Tibial nerve (tissue), 4 donors: ENCODE measurements at regions not wholly inside any gene's neighbourhood (a gene's known extent, or its start where the extent isn't known, plus 50 kb on each side); places are given as distances from the start of the nearest gene placed in this dataset.
A peak's percentile ranks its signal among the peaks of the same experiment; 100 is the strongest.

ENCODE experiments used
- DNase-seq, 2 donors: peaks; one replicate each; pipeline ENCODE4 v3.0.0-alpha.2; 2019; ENCODE audit warnings: low spot score in 2 of 2
- H3K27ac ChIP-seq, 4 donors: fragments of 200-600 bp; sonication (generic) in 3 of 4; one replicate each; pipeline ENCODE4 v1.5.1; 2017 to 2019; ENCODE audit warnings: mild to moderate bottlenecking in 1 of 4
- H3K27me3 ChIP-seq, 2 donors: fragments of 200-600 bp; sonication (generic) in 1 of 2; one replicate each; pipeline versions ENCODE4 v1.5.1 to v1.6.0; 2017 to 2019
- H3K36me3 ChIP-seq, 3 donors: fragments of 200-600 bp; sonication (generic); one replicate each; pipeline ENCODE4 v1.5.1; 2018 to 2019
- H3K4me1 ChIP-seq, 4 donors: fragments of 200-600 bp; sonication (generic) in 3 of 4; one replicate each; pipeline ENCODE4 v1.5.1; 2017 to 2019
- H3K4me3 ChIP-seq, 4 donors: fragments of 200-600 bp; sonication (generic) in 3 of 4; one replicate each; pipeline ENCODE4 v1.5.1; 2017 to 2019; ENCODE audit warnings: mild to moderate bottlenecking in 1 of 4, moderate library complexity in 1 of 4
- H3K9me3 ChIP-seq, 4 donors: fragments of 200-600 bp; sonication (generic) in 3 of 4; one replicate each; pipeline ENCODE4 v1.5.1; 2017 to 2019
- CTCF ChIP-seq, 5 experiments: fragments of 200-600 bp in 3 of 5; fragments of 450-650 bp in 2 of 5; sonication (generic) in 3 of 5; IDR thresholded peaks; one replicate each; pipeline ENCODE4 v1.5.1; 2016 to 2019; ENCODE audit warnings: antibody characterized with exemption in 5 of 5, mild to moderate bottlenecking in 3 of 5, moderate library complexity in 2 of 5
- EP300 ChIP-seq, 2 donors: sonication (generic); formaldehyde crosslinking; IDR thresholded peaks; one replicate each; pipeline ENCODE4 v1.6.1; 2017; ENCODE audit warnings: antibody characterized with exemption in 2 of 2, mild to moderate bottlenecking in 1 of 2
- POLR2A ChIP-seq, 2 donors: fragments of 450-650 bp; IDR thresholded peaks; one replicate each; pipeline ENCODE4 v1.6.1; 2017; ENCODE audit warnings: antibody characterized with exemption in 2 of 2, mild to moderate bottlenecking in 2 of 2, moderate library complexity in 2 of 2
- WGBS, 2 donors: methylation state at CpG; one replicate each; pipeline ENCODE4 v1.1.5; 2018; 5-methylcytosine and 5-hydroxymethylcytosine counted together

DNA sequence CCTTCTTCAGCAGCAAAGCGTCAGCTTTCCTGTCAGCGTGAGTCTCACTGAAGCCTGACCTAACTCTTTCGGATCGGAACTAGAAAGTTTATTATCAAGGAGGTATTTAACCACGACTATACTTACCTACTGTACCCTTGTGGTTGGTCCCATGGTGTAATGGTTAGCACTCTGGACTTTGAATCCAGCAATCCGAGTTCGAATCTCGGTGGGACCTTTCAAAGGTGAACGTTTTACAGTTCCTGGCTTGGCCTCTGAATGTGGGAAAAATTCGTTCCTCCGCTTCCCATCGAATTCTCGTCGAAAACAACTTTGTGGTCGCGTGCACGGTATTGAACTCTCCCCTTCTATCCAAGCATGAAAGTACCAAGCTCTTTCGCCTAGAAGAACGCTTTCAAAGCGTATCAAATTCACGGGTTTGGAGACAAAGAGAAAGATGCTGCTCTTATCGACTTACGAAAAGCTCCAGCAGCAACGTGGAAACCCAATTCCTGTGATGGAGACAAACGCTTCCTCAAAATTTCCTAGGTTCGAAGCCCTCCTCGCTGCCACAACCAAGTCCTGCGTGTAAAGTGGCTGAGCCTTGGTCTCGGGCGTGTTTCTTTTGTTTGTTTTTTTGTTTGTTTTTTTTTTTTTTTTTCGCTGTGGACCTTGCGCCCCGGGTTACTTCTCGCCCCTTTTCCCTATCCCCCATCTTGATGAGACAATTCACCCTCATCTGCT, 63.7 kb downstream of the GPX5 start:
- peaks cover 0 to 57% of the 10 kb centered on the region in 2 donors for H3K27me3 ChIP-seq

DNA sequence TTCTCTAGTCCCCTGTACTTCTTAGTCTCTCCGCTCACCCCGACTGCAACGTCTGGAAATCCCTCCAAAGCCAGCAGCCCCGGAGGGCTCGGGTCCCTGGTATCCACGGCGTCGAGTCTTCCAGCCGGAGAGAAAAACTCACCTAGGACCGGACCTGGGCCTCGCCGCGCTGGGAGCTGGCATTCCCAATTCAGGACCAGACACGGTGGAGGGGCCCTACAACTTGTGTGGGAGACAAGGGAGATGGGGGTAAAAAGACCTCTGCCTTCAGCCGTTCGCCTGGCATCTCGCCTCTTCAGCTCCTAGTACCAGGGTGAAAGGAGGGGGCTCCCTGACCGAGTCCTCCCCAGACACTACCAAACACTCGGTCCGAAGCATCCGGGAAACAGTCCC, 64.3 kb downstream of the GPX5 start:
- no peak for DNase-seq
- 13 to 14% methylated on average over 21 of the region's 21 CpGs for WGBS, 2 donors
- Histone ChIP-seq H3K4me3 (peak overlapping the region in 1 of 4 donors; percentile 35), H3K27me3 (peaks cover 0 to 60% of the 10 kb centered on the region in 2 donors), H3K4me1 (peaks cover 0 to 24% (median 0%) of the 10 kb centered on the region in 4 donors), H3K36me3 (no peaks in the 10 kb centered on the region), H3K9me3 (no peaks in the 10 kb centered on the region), H3K27ac (no peak overlapping the region)
- TF ChIP-seq POLR2A (IDR thresholded peaks at IDR 0.05) (no peak), EP300 (IDR thresholded peaks at IDR 0.05) (no peak), CTCF (IDR thresholded peaks at IDR 0.05) (no peak)

More for the DNA sequence above, 63.7 kb downstream of the GPX5 start:
- peak in 1 of 2 donors; percentile 32 for DNase-seq
- peaks cover 0 to 24% (median 0%) of the 10 kb centered on the region in 4 donors for H3K4me1 ChIP-seq
- H3K9me3 ChIP-seq, result no peaks in the 10 kb centered on the region
- TF ChIP-seq CTCF (IDR thresholded peaks at IDR 0.05), result no peak
- TF ChIP-seq POLR2A (IDR thresholded peaks at IDR 0.05), result no peak
- TF ChIP-seq EP300 (IDR thresholded peaks at IDR 0.05), result no peak
- 2% methylated on average over 34 of the region's 34 CpGs for WGBS, 2 donors
- peak overlapping the region in 1 of 4 donors; percentile 35 for H3K4me3 ChIP-seq
- no peak overlapping the region for H3K27ac ChIP-seq
- no peaks in the 10 kb centered on the region for H3K36me3 ChIP-seq

DNA sequence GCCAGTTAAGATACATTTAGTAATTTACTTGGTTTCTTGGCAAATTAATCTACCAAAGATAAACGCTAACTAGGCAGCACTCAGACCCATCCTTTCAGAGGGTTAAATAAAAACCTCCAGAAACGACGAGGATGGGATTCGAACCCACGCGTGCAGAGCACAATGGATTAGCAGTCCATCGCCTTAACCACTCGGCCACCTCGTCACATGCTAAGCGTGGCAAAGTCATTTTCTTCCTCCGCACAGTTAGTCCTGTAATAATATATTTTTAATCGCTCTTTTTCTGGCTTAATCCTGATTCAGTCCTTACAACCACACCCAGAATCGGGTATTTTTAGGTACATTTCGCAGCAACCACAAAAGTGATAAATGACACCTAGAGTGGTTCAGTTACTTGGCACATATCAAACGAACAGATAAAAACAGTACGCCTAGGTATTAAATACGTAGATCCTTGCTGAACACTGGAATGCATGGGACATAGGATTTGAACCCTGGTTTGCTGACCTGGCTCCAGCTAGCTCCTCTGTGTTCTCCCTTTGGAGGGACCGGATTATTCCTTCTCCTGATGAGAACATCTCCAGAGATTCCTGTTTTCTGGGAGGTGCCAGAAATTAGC, 71.6 kb downstream of the GPX5 start:
- peaks cover 0 to 7% (median 0%) of the 10 kb centered on the region in 4 donors for H3K9me3 ChIP-seq
- WGBS, 2 donors, result 10 to 14% methylated on average over 18 of the region's 18 CpGs
- H3K27me3 ChIP-seq, result peaks cover 0 to 29% of the 10 kb centered on the region in 2 donors
- TF ChIP-seq EP300 (IDR thresholded peaks at IDR 0.05), result no peak
- no peak for TF ChIP-seq POLR2A (IDR thresholded peaks at IDR 0.05)
- TF ChIP-seq CTCF (IDR thresholded peaks at IDR 0.05), result no peak
- H3K36me3 ChIP-seq, result no peaks in the 10 kb centered on the region
- H3K4me3 ChIP-seq, result peak overlapping the region in 1 of 4 donors; percentile 30
- H3K27ac ChIP-seq, result no peak overlapping the region
- no peak for DNase-seq
- H3K4me1 ChIP-seq, result no peaks in the 10 kb centered on the region

DNA sequence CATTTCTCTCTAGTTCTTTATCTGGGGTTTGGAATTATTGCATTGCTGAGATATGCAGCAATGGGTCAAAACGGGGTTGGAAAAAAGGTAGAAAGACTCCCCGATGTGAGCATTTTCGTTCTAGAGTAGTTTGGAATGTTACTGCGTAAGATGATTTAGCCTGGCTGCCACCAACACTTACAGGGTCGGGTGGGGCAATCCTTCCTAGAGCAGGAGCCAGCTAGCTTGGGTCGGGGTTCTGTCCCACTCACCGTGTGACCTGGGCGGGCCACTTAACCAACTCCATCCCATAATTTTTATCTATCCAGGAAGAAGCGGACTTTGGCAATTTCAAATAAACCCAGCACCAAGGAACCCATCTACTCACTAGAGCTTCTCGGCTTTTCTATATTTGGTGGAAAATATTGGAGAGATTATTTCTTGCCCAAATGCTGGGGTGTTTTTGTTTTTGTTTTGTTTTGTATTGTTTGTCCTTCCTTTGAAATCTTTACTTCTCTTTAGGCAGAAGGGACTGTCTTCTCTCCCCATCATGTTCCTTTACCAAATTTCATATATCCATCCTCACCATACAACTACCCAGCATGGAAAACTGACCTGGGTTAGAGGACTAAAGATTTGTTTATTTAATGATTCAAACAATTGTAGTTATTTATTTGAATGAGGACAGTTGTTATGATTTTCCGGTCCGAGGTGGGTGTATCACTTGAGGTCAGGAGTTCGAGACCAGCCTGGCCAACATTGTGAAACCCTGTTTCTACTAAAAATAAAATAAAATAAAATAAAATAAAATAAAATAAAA, 72.4 kb downstream of the GPX5 start:
- 36 to 45% methylated on average over 13 of the region's 13 CpGs for WGBS, 2 donors
- Histone ChIP-seq H3K4me3 (peak overlapping the region in 1 of 4 donors; percentile 30), H3K27ac (no peak overlapping the region), H3K9me3 (peaks cover 0 to 7% (median 0%) of the 10 kb centered on the region in 4 donors), H3K27me3 (peaks cover 0 to 28% of the 10 kb centered on the region in 2 donors), H3K4me1 (no peaks in the 10 kb centered on the region), H3K36me3 (no peaks in the 10 kb centered on the region)
- TF ChIP-seq EP300 (IDR thresholded peaks at IDR 0.05) (no peak), POLR2A (IDR thresholded peaks at IDR 0.05) (no peak), CTCF (IDR thresholded peaks at IDR 0.05) (no peak)
- DNase-seq, result no peak
